ENCODE measurements at regions not wholly inside any gene's neighbourhood (a gene's known extent, or its start where the extent isn't known, plus 50 kb on each side); places are given as distances from the start of the nearest gene placed in this dataset.

DNA sequence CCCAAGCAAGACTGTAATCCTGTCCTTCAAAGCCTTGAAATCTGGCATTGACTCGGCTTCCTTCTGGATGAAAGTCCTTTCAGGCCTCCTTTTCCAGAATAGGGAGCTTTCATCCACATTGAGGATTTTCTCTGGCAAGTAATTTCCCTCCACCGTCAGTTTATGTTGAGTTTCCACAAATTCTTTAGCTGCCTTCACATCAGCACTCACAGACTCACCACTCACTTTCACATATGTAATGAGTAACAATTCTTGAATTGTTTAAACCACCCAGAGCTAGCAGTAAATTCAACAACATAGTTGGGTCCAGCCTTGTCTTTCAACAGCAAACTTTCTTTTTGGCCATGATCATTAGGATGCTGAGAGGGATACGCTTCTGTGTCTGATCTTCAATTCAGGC lies 84.3 kb upstream of the PRDM11 start:
- DNase-seq (ENCODE audit: low read depth, low spot score) = no peak
- TF ChIP-seq CTCF (IDR thresholded peaks at IDR 0.05; ENCODE audit: low read depth, low read length) = no peak
- peaks cover 7% of the 10 kb centered on the region for H3K27me3 ChIP-seq (ENCODE audit: control insufficient read depth, insufficient read depth, low read length)
- ChIA-PET CTCF (interaction anchor here (0.6 to 2.6 kb wide), 3 partner anchors 42 to 966 kb away, joined by 3 to 12 read pairs (median 3); no protein-coding TSS in a partner anchor), POLR2A (no interaction called here)
- H3K4me3 ChIP-seq (ENCODE audit: low read depth, low read length) = no peak overlapping the region
- H3K27ac ChIP-seq (ENCODE audit: low read depth, low read length) = no peak overlapping the region
- H3K9me3 ChIP-seq (ENCODE audit: control insufficient read depth, insufficient read depth, low read length) = no peaks in the 10 kb centered on the region

- no peak for TF ChIP-seq CTCF (IDR thresholded peaks at IDR 0.05; ENCODE audit: low read depth, low read length)
- no peaks in the 10 kb centered on the region for H3K9me3 ChIP-seq (ENCODE audit: control insufficient read depth, insufficient read depth, low read length)
- no peak for DNase-seq (ENCODE audit: low read depth, low spot score)
- no peak overlapping the region for H3K4me3 ChIP-seq (ENCODE audit: low read depth, low read length)
- H3K27ac ChIP-seq (ENCODE audit: low read depth, low read length) = no peak overlapping the region
- CTCF ChIA-PET = interaction anchor here (1.2 to 2.6 kb wide), 2 partner anchors 41 to 127 kb away, joined by 3 to 12 read pairs; no protein-coding TSS in a partner anchor
- H3K27me3 ChIP-seq (ENCODE audit: control insufficient read depth, insufficient read depth, low read length) = peaks cover 7% of the 10 kb centered on the region
- POLR2A ChIA-PET = no interaction called here
These were observed 83.3 kb upstream of the PRDM11 start for GRCh38 chr11:45062974-45063635.

DNA sequence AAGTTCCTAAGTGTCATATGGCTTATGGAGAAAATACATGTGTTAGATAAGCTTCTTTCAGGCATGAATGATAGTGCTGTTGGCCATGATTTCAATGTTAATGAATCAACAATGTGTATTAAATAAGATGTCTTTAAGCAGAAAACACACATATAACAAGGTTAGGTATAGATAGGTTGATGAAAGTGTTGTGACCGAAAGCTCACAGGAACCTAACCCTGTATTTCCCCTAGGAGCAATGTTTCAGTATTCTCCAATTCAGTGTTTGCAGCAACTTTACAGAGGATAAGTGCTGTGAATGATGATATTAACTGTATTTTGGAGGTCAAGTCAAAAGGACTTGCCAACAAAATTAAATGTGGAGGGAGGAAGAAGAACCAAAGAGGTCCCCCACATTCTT lies 82.8 kb upstream of the PRDM11 start:
- POLR2A ChIA-PET = no interaction called here
- no peak for TF ChIP-seq CTCF (IDR thresholded peaks at IDR 0.05; ENCODE audit: low read depth, low read length)
- peaks cover 7% of the 10 kb centered on the region for H3K27me3 ChIP-seq (ENCODE audit: control insufficient read depth, insufficient read depth, low read length)
- H3K9me3 ChIP-seq (ENCODE audit: control insufficient read depth, insufficient read depth, low read length) = no peaks in the 10 kb centered on the region
- no peak overlapping the region for H3K27ac ChIP-seq (ENCODE audit: low read depth, low read length)
- DNase-seq (ENCODE audit: low read depth, low spot score) = no peak
- CTCF ChIA-PET = no interaction called here
- no peak overlapping the region for H3K4me3 ChIP-seq (ENCODE audit: low read depth, low read length)

- no peak for DNase-seq (ENCODE audit: low read depth, low spot score)
- Histone ChIP-seq H3K27me3 (ENCODE audit: control insufficient read depth, insufficient read depth, low read length) (peaks cover 9% of the 10 kb centered on the region), H3K9me3 (ENCODE audit: control insufficient read depth, insufficient read depth, low read length) (no peaks in the 10 kb centered on the region), H3K4me3 (ENCODE audit: low read depth, low read length) (no peak overlapping the region), H3K27ac (ENCODE audit: low read depth, low read length) (no peak overlapping the region)
- CTCF ChIA-PET = no interaction called here
- POLR2A ChIA-PET = no interaction called here
- TF ChIP-seq CTCF (IDR thresholded peaks at IDR 0.05; ENCODE audit: low read depth, low read length) = no peak
These were observed 78.5 kb upstream of the PRDM11 start for GRCh38 chr11:45067966-45068365.

- no peak for TF ChIP-seq CTCF (IDR thresholded peaks at IDR 0.05; ENCODE audit: low read depth, low read length)
- CTCF ChIA-PET = no interaction called here
These were observed 75.2 kb upstream of the PRDM11 start for GRCh38 chr11:45071232-45071631.

More at GRCh38 chr11:45071232-45071631, 75.2 kb upstream of the PRDM11 start:
- Histone ChIP-seq H3K4me3 (ENCODE audit: low read depth, low read length) (no peak overlapping the region), H3K27me3 (ENCODE audit: control insufficient read depth, insufficient read depth, low read length) (peaks cover 14% of the 10 kb centered on the region), H3K27ac (ENCODE audit: low read depth, low read length) (no peak overlapping the region), H3K9me3 (ENCODE audit: control insufficient read depth, insufficient read depth, low read length) (no peaks in the 10 kb centered on the region)
- no peak for DNase-seq (ENCODE audit: low read depth, low spot score)
- POLR2A ChIA-PET = no interaction called here

Measured in AG04450 (cell line).